ENCODE measurements at regions not wholly inside any gene's neighbourhood (a gene's known extent, or its start where the extent isn't known, plus 50 kb on each side); places are given as distances from the start of the nearest gene placed in this dataset.
A peak's percentile ranks its signal among the peaks of the same experiment; 100 is the strongest.

DNA sequence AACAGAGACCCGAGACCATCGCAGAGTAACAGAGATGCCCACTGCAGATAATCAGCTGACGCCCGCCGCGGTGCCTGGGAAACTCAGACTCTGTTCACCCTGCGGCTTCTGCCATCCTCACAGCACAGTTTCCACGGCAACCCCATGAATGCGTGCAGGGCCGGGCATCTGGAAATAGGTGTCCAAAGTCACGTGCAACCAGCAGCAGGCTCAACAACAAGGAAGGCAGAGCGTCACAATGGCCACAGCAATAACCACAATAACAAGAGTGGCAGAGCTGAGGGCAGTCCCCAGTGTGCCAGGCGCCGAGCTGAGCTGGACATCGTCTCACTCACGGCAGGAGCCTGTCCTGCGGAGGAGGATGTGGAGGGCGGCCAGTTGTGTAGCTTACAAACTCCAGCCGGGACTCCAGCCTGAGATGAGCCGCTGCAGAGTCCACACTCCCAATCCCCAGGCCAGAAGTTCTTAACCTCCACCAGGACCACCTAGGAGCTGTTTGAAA is 102.0 kb downstream of the CRYAA start:
- H3K36me3 ChIP-seq (ENCODE audit: control insufficient read depth, insufficient read depth, low read length), result no peaks in the 10 kb centered on the region
- WGBS (ENCODE audit: insufficient coverage, insufficient read length), result no CpG with 5 or more reads among the region's 20 CpGs
- H3K4me1 ChIP-seq (ENCODE audit: control insufficient read depth, insufficient read depth, low read length), result no peaks in the 10 kb centered on the region
- no peaks in the 10 kb centered on the region for H3K9me3 ChIP-seq (ENCODE audit: control insufficient read depth, insufficient read depth, low read length)
- H3K27ac ChIP-seq (ENCODE audit: low read length), result no peak overlapping the region
- no peaks in the 10 kb centered on the region for H3K27me3 ChIP-seq (ENCODE audit: control insufficient read depth, insufficient read depth, low read length)
- no peak overlapping the region for H3K4me3 ChIP-seq (ENCODE audit: low read length)
- no peak for DNase-seq (ENCODE audit: low read depth, low spot score)

DNA sequence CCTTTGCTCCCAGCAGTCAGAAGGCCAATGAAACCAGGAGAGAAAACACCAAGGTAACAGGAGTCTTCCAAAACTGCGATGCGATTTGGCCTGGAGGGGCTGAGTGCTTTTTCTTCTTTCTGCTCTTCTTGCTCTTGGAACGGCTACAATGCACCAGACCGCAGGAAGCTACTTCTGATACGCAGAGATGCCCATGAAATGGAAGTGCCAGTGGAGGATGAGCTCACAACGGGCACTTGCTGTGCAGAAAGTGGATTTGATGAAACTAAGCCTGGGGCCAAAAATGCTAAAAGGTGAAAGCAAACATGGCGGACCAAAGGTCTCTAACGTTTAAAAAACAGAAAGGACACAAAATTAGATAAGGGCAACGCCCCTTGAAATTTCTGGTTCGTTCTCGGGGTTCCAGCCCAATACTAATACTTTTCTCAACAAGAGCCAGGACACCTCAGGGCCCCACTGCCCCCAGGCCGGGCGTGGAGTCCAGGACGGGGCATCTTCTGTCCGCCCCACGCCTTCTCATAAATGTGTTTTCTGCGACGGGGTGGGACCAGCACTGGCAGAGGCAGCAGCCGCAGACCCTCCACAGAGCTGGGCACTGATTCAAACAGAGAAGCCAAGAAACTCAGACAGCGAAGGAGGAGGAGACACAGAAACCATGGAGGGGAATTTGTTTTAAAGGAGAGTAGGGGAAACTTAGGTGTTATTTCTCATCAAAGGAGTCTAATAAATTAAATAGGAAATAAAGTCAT is 101.3 kb downstream of the CRYAA start:
- Histone ChIP-seq H3K27ac (ENCODE audit: low read length) (no peak overlapping the region), H3K4me3 (ENCODE audit: low read length) (no peak overlapping the region), H3K27me3 (ENCODE audit: control insufficient read depth, insufficient read depth, low read length) (no peaks in the 10 kb centered on the region), H3K4me1 (ENCODE audit: control insufficient read depth, insufficient read depth, low read length) (no peaks in the 10 kb centered on the region), H3K36me3 (ENCODE audit: control insufficient read depth, insufficient read depth, low read length) (no peaks in the 10 kb centered on the region), H3K9me3 (ENCODE audit: control insufficient read depth, insufficient read depth, low read length) (no peaks in the 10 kb centered on the region)
- no peak for DNase-seq (ENCODE audit: low read depth, low spot score)
- no CpG with 5 or more reads among the region's 20 CpGs for WGBS (ENCODE audit: insufficient coverage, insufficient read length)

DNA sequence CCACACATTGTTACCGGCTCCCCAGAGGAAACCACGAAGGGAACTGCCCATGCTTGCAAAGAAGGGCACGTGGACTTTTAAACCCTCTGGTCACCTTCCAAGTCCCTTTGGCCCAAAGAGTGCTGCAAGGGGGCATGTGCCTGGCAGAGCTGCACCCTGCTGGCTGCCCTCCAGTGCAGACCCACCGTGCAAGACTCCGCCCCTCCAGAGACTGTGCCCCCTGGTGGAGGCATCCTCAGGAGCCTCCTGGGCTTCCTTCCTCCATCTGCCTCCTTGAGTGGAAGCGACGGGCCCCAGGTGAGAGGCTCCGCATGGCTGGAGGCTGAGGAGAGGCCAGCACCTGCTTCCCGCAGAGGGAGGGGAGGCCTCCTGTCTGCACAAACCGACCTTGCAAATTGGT is 100.6 kb downstream of the CRYAA start:
- peak; percentile 20 for DNase-seq (ENCODE audit: low read depth, low spot score)
- H3K4me3 ChIP-seq (ENCODE audit: low read length), result no peak overlapping the region
- H3K36me3 ChIP-seq (ENCODE audit: control insufficient read depth, insufficient read depth, low read length), result no peaks in the 10 kb centered on the region
- H3K4me1 ChIP-seq (ENCODE audit: control insufficient read depth, insufficient read depth, low read length), result no peaks in the 10 kb centered on the region
- H3K27me3 ChIP-seq (ENCODE audit: control insufficient read depth, insufficient read depth, low read length), result no peaks in the 10 kb centered on the region
- no peaks in the 10 kb centered on the region for H3K9me3 ChIP-seq (ENCODE audit: control insufficient read depth, insufficient read depth, low read length)
- WGBS (ENCODE audit: insufficient coverage, insufficient read length), result no CpG with 5 or more reads among the region's 10 CpGs
- H3K27ac ChIP-seq (ENCODE audit: low read length), result no peak overlapping the region

DNA sequence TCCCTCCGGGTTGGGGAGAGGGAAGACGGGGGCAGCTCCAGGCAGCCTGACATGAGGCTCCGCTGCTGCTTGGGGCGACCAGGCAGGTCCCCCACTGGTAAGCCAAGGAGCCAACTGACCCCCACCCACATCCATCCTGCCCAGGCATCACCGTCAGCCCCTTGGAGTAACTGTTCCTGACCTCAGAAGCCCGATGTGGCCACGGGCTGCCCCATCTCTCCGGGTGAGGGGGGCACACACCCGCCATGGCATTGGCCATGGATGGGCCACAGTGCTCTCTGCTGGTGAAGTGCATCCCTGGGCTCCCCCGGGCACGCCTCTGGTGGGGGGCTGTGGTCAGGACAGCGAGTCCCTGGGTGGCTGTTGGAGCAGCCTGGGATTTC is 100.0 kb downstream of the CRYAA start:
- Histone ChIP-seq H3K9me3 (ENCODE audit: control insufficient read depth, insufficient read depth, low read length) (no peaks in the 10 kb centered on the region), H3K36me3 (ENCODE audit: control insufficient read depth, insufficient read depth, low read length) (no peaks in the 10 kb centered on the region), H3K27ac (ENCODE audit: low read length) (no peak overlapping the region), H3K27me3 (ENCODE audit: control insufficient read depth, insufficient read depth, low read length) (no peaks in the 10 kb centered on the region), H3K4me1 (ENCODE audit: control insufficient read depth, insufficient read depth, low read length) (no peaks in the 10 kb centered on the region), H3K4me3 (ENCODE audit: low read length) (no peak overlapping the region)
- no CpG with 5 or more reads among the region's 12 CpGs for WGBS (ENCODE audit: insufficient coverage, insufficient read length)
- DNase-seq (ENCODE audit: low read depth, low spot score), result no peak

DNA sequence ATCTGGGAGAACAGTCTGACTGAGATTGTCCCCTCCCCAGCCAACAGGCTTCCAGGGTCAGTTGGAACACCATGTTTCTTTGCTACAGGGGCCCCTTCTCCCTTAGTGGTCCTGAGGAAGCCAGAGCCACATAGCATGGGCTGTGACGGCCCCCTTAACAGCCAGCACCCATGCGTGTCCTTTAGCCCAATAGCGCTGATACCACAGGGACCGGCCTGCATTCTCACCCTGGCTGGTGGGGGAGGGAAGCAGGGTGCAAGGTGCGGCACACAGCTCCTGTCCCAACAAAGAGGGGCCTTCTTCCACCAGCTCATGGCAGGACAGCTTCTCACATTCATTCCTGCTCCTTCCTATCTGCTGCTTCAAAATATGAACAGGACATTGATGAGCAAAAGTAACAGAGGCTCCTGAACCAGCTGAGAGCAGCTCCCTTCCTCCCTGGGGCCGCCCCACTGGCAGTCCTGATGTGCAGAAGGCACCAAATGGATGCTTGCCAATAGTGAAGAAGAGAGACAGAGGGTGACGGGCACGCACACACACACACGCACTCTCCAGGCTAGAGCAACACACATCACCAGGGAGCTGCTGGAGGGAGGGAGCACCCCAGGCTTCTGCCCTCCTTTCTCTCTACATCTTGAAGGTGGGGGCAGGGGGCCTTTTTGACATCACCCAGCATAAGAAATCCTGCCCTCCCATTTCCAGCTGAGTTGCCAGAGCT is 99.4 kb downstream of the CRYAA start:
- Histone ChIP-seq H3K27ac (ENCODE audit: low read length) (no peak overlapping the region), H3K36me3 (ENCODE audit: control insufficient read depth, insufficient read depth, low read length) (no peaks in the 10 kb centered on the region), H3K27me3 (ENCODE audit: control insufficient read depth, insufficient read depth, low read length) (no peaks in the 10 kb centered on the region), H3K4me1 (ENCODE audit: control insufficient read depth, insufficient read depth, low read length) (no peaks in the 10 kb centered on the region), H3K9me3 (ENCODE audit: control insufficient read depth, insufficient read depth, low read length) (no peaks in the 10 kb centered on the region), H3K4me3 (ENCODE audit: low read length) (no peak overlapping the region)
- no CpG with 5 or more reads among the region's 9 CpGs for WGBS (ENCODE audit: insufficient coverage, insufficient read length)
- no peak for DNase-seq (ENCODE audit: low read depth, low spot score)

DNA sequence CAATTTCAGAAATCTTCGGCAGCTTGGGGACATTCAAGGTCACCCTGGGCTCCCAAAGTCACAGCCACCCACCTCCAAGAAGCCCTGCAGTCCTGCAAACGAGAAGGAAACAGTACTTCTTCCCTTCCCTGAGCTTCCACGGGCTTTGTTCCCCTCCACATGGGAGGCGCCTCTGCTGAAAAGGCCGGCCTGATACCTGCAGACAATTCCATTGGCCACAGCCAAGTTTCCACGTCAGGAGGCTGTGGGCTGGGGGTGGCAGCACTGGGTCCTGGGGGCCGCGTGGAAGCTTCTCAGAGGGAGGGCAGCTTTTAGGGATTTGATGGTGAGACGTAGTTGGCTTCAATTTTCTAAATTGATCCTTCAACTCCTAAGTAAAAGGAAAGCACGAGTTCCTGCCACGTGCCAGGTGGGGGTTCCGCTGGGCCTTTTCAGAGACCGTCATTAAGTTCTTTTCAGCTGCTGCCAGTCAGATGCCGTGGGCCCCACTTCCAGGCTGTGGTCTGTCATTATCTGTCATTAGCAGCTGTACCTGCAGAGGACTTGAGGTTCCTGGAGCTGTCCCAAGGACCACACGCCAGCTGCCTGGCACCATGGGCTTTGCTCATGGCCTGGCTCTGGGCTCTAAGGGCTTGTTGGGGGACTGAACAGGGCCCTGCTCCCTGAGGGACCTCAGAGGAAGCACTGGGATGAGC is 98.7 kb downstream of the CRYAA start:
- Histone ChIP-seq H3K4me1 (ENCODE audit: control insufficient read depth, insufficient read depth, low read length) (no peaks in the 10 kb centered on the region), H3K36me3 (ENCODE audit: control insufficient read depth, insufficient read depth, low read length) (no peaks in the 10 kb centered on the region), H3K4me3 (ENCODE audit: low read length) (no peak overlapping the region), H3K9me3 (ENCODE audit: control insufficient read depth, insufficient read depth, low read length) (no peaks in the 10 kb centered on the region), H3K27ac (ENCODE audit: low read length) (no peak overlapping the region), H3K27me3 (ENCODE audit: control insufficient read depth, insufficient read depth, low read length) (no peaks in the 10 kb centered on the region)
- no CpG with 5 or more reads among the region's 15 CpGs for WGBS (ENCODE audit: insufficient coverage, insufficient read length)
- DNase-seq (ENCODE audit: low read depth, low spot score), result no peak

DNA sequence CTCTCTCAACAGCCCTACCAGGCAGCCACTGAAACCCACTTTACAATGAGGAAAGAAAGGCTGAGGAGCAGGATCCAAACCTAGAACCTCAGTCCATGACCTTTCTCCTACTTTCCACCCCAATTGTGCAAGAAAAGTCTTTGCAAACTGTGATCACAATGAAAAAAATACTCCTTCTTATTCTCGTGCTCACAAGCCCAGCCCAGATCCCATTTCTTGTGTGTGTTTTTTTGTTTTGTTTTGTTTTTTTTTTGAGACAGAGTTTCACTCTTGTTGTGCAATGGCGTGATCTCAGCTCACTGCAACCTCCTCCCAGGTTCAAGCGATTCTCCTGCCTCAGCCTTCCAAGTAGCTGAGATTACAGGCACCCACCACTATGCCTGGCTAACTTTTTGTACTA is 97.7 kb downstream of the CRYAA start:
- H3K27me3 ChIP-seq (ENCODE audit: control insufficient read depth, insufficient read depth, low read length), result no peaks in the 10 kb centered on the region
- no peak overlapping the region for H3K27ac ChIP-seq (ENCODE audit: low read length)
- WGBS (ENCODE audit: insufficient coverage, insufficient read length), result no CpG with 5 or more reads among the region's 3 CpGs
- no peaks in the 10 kb centered on the region for H3K4me1 ChIP-seq (ENCODE audit: control insufficient read depth, insufficient read depth, low read length)
- H3K36me3 ChIP-seq (ENCODE audit: control insufficient read depth, insufficient read depth, low read length), result no peaks in the 10 kb centered on the region
- H3K4me3 ChIP-seq (ENCODE audit: low read length), result no peak overlapping the region
- H3K9me3 ChIP-seq (ENCODE audit: control insufficient read depth, insufficient read depth, low read length), result no peaks in the 10 kb centered on the region
- no peak for DNase-seq (ENCODE audit: low read depth, low spot score)

DNA sequence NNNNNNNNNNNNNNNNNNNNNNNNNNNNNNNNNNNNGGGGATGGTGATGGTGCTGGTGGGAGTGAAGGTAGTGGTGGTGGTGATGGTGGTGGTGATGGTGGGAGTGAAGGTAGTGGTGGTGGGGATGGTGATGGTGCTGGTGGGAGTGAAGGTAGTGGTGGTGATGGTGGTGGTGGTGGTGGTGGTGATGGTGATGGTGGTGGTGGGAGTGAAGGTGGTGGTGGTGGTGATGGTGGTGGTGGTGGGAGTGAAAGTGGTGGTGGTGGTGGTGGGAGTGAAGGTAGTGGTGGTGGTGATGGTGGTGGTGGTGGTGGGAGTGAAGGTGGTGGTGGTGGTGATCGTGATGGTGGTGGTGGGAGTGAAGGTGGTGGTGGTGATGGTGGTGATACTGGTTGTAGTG is 93.6 kb downstream of the CRYAA start:
- Histone ChIP-seq H3K9me3 (ENCODE audit: control insufficient read depth, insufficient read depth, low read length) (no peaks in the 10 kb centered on the region), H3K4me3 (ENCODE audit: low read length) (no peak overlapping the region), H3K36me3 (ENCODE audit: control insufficient read depth, insufficient read depth, low read length) (no peaks in the 10 kb centered on the region), H3K27me3 (ENCODE audit: control insufficient read depth, insufficient read depth, low read length) (no peaks in the 10 kb centered on the region), H3K4me1 (ENCODE audit: control insufficient read depth, insufficient read depth, low read length) (no peaks in the 10 kb centered on the region), H3K27ac (ENCODE audit: low read length) (no peak overlapping the region)
- no CpG with 5 or more reads among the region's 1 CpG for WGBS (ENCODE audit: insufficient coverage, insufficient read length)
- no peak for DNase-seq (ENCODE audit: low read depth, low spot score)

Measured in iPS DF 6.9 (cell line).